Activated CD8-positive, alpha-beta memory T cell treated with anti-CD3 and anti-CD28 coated beads, Interleukin-2, amount 50 U/mL, for 24 hours (primary cell): ENCODE measurements at regions not wholly inside any gene's neighbourhood (a gene's known extent, or its start where the extent isn't known, plus 50 kb on each side); places are given as distances from the start of the nearest gene placed in this dataset.
"Not testable (repeated sequence)": the region's sequence is repeated elsewhere in the genome, so short reads cannot be mapped to it uniquely, and the experiment has no call there.

Experiments used
- DNase-seq: peaks from one replicate; pipeline ENCODE4 v3.0.0-alpha.2; 2020; ENCODE audit errors: extremely low read depth

- DNase-seq = no peak
These were observed 616.8 kb upstream of the VRK2 start for GRCh38 chr2:57429831-57430230.

GRCh38 chr2:57432528-57432927 lies 614.1 kb upstream of the VRK2 start:
- DNase-seq = no peak

- DNase-seq = no peak
These were observed 612.2 kb upstream of the VRK2 start for GRCh38 chr2:57434441-57434840.

GRCh38 chr2:57434972-57435371 lies 611.6 kb upstream of the VRK2 start:
- DNase-seq = no peak

GRCh38 chr2:57437077-57437476 lies 609.5 kb upstream of the VRK2 start:
- no peak for DNase-seq

GRCh38 chr2:57440437-57440836 lies 606.2 kb upstream of the VRK2 start:
- no peak for DNase-seq

GRCh38 chr2:57443086-57443485 lies 603.5 kb upstream of the VRK2 start:
- no peak for DNase-seq

- DNase-seq = no peak
These were observed 602.6 kb upstream of the VRK2 start for GRCh38 chr2:57443973-57444521.

GRCh38 chr2:57444752-57445430 lies 601.7 kb upstream of the VRK2 start:
- no peak for DNase-seq

- DNase-seq = no peak
These were observed 597.8 kb upstream of the VRK2 start for GRCh38 chr2:57448816-57449215.

- no peak for DNase-seq
These were observed 596.4 kb upstream of the VRK2 start for GRCh38 chr2:57450170-57450569.

GRCh38 chr2:57452634-57453033 lies 594.0 kb upstream of the VRK2 start:
- no peak for DNase-seq

- DNase-seq = no peak
These were observed 592.7 kb upstream of the VRK2 start for GRCh38 chr2:57453945-57454344.

GRCh38 chr2:57460396-57461276 lies 586.0 kb upstream of the VRK2 start:
- no peak for DNase-seq

GRCh38 chr2:57461624-57462023 lies 585.0 kb upstream of the VRK2 start:
- no peak for DNase-seq

- no peak for DNase-seq
These were observed 581.5 kb upstream of the VRK2 start for GRCh38 chr2:57465067-57465466.

GRCh38 chr2:57465967-57466366 lies 580.6 kb upstream of the VRK2 start:
- no peak for DNase-seq

GRCh38 chr2:57475391-57475790 lies 571.2 kb upstream of the VRK2 start:
- DNase-seq = no peak

GRCh38 chr2:57479981-57480380 lies 566.6 kb upstream of the VRK2 start:
- DNase-seq = no peak

- DNase-seq = no peak
These were observed 558.5 kb upstream of the VRK2 start for GRCh38 chr2:57488061-57488460.

- no peak for DNase-seq
These were observed 555.9 kb upstream of the VRK2 start for GRCh38 chr2:57490741-57491140.

GRCh38 chr2:57491213-57491612 lies 555.4 kb upstream of the VRK2 start:
- no peak for DNase-seq

- not testable (repeated sequence) for DNase-seq
These were observed 552.6 kb upstream of the VRK2 start for GRCh38 chr2:57493966-57494365.
